Neural progenitor cell (in vitro differentiated cells): ENCODE measurements at regions not wholly inside any gene's neighbourhood (a gene's known extent, or its start where the extent isn't known, plus 50 kb on each side); places are given as distances from the start of the nearest gene placed in this dataset.

Experiments used
- DNase-seq: peaks from one replicate; pipeline ENCODE4 v3.0.0-alpha.2; 2016; ENCODE audit warnings: low spot score
- H2AFZ ChIP-seq: fragments of 200-600 bp; sonication (generic); replicated peaks from 2 replicates; pipeline ENCODE4 v1.6.1; 2016; ENCODE audit warnings: antibody characterized with exemption
- H3F3A ChIP-seq: fragments of 200-600 bp; sonication (generic); 2 replicates; pipeline ENCODE4 v1.6.1; 2016; ENCODE audit warnings: antibody characterized with exemption, low read depth
- H3K27ac ChIP-seq: fragments of 200-600 bp; sonication (generic); 2 replicates; pipeline ENCODE4 v1.5.1; 2016; ENCODE audit warnings: mild to moderate bottlenecking
- H3K27me3 ChIP-seq: fragments of 200-600 bp; sonication (generic); 2 replicates; pipeline ENCODE4 v1.6.1; 2016; ENCODE audit warnings: mild to moderate bottlenecking, moderate library complexity
- H3K36me3 ChIP-seq: fragments of 200-600 bp; sonication (generic); 2 replicates; pipeline ENCODE4 v1.5.1; 2016
- H3K4me1 ChIP-seq: fragments of 200-600 bp; sonication (generic); 2 replicates; pipeline ENCODE4 v1.6.1; 2016; ENCODE audit warnings: mixed run types
- H3K4me2 ChIP-seq: fragments of 200-600 bp; sonication (generic); 2 replicates; pipeline ENCODE4 v1.6.1; 2016
- H3K4me3 ChIP-seq: fragments of 200-600 bp; sonication (generic); 2 replicates; pipeline ENCODE4 v1.5.1; 2016
- H3K79me2 ChIP-seq: fragments of 200-600 bp; sonication (generic); 2 replicates; pipeline ENCODE4 v1.6.1; 2016; ENCODE audit warnings: low read depth
- H3K9ac ChIP-seq: fragments of 200-600 bp; sonication (generic); 2 replicates; pipeline ENCODE4 v1.6.1; 2016
- H3K9me3 ChIP-seq: fragments of 200-600 bp; sonication (generic); 2 replicates; pipeline ENCODE4 v1.5.1; 2016; ENCODE audit warnings: low read depth
- H4K20me1 ChIP-seq: fragments of 200-600 bp; sonication (generic); 2 replicates; pipeline ENCODE4 v1.6.1; 2016; ENCODE audit warnings: low read depth
- H3K27ac Mint-ChIP-seq: 3 replicates; pipeline ENCODE4 v1.8.0; 2021; ENCODE audit warnings: mixed read lengths
- H3K27me3 Mint-ChIP-seq: 2 replicates; pipeline ENCODE4 v1.8.0; 2022; ENCODE audit warnings: low read depth, mild to moderate bottlenecking, inconsistent platforms, moderate library complexity, mixed read lengths; ENCODE audit not compliant: insufficient read depth
- H3K36me3 Mint-ChIP-seq: 3 replicates; pipeline ENCODE4 v1.8.0; 2021; ENCODE audit warnings: mixed read lengths
- H3K4me1 Mint-ChIP-seq: 3 replicates; pipeline ENCODE4 v1.8.0; 2021; ENCODE audit warnings: mixed read lengths
- H3K4me3 Mint-ChIP-seq: 3 replicates; pipeline ENCODE4 v1.8.0; 2021; ENCODE audit warnings: mild to moderate bottlenecking, moderate library complexity, mixed read lengths
- H3K9me3 Mint-ChIP-seq: 3 replicates; pipeline ENCODE4 v1.8.0; 2020; ENCODE audit warnings: mixed read lengths
- EZH2 ChIP-seq: fragments of 200-600 bp; sonication (generic); IDR thresholded peaks from 2 replicates; pipeline ENCODE4 v1.6.1; 2017; ENCODE audit warnings: antibody characterized with exemption, mild to moderate bottlenecking, moderate library complexity
- EZH2phosphoT487 ChIP-seq: fragments of 200-600 bp; sonication (generic); IDR thresholded peaks from 2 replicates; pipeline ENCODE4 v1.6.1; 2017; ENCODE audit warnings: antibody characterized with exemption
- TF ChIP-seq, protein P1 (sequence below): fragments of 200-600 bp; sonication (generic); IDR thresholded peaks from 2 replicates; pipeline ENCODE4 v1.5.1; 2017; ENCODE audit warnings: antibody characterized with exemption, mild to moderate bottlenecking

GRCh38 chr2:155363349-155363888, 664.9 kb downstream of the KCNJ3 start:
- Mint-ChIP-seq H3K27me3 (no peaks in the 10 kb centered on the region), H3K4me1 (no peaks in the 10 kb centered on the region), H3K36me3 (no peaks in the 10 kb centered on the region), H3K4me3 (no peak overlapping the region), H3K27ac (no peak overlapping the region), H3K9me3 (peaks cover 6% of the 10 kb centered on the region)
- DNase-seq: no peak
- no peaks in the 10 kb centered on the region for H3K27me3 ChIP-seq
- H2AFZ ChIP-seq: no peak overlapping the region
- no peaks in the 10 kb centered on the region for H4K20me1 ChIP-seq
- TF ChIP-seq, protein P1, sequence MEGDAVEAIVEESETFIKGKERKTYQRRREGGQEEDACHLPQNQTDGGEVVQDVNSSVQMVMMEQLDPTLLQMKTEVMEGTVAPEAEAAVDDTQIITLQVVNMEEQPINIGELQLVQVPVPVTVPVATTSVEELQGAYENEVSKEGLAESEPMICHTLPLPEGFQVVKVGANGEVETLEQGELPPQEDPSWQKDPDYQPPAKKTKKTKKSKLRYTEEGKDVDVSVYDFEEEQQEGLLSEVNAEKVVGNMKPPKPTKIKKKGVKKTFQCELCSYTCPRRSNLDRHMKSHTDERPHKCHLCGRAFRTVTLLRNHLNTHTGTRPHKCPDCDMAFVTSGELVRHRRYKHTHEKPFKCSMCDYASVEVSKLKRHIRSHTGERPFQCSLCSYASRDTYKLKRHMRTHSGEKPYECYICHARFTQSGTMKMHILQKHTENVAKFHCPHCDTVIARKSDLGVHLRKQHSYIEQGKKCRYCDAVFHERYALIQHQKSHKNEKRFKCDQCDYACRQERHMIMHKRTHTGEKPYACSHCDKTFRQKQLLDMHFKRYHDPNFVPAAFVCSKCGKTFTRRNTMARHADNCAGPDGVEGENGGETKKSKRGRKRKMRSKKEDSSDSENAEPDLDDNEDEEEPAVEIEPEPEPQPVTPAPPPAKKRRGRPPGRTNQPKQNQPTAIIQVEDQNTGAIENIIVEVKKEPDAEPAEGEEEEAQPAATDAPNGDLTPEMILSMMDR: no peak
- no peak for TF ChIP-seq EZH2phosphoT487
- no peak for TF ChIP-seq EZH2
- no peaks in the 10 kb centered on the region for H3K9me3 ChIP-seq
- no peaks in the 10 kb centered on the region for H3F3A ChIP-seq
- H3K36me3 ChIP-seq: no peaks in the 10 kb centered on the region
- H3K4me1 ChIP-seq: no peaks in the 10 kb centered on the region
- H3K9ac ChIP-seq: no peak overlapping the region
- H3K79me2 ChIP-seq: no peaks in the 10 kb centered on the region
- H3K4me2 ChIP-seq: no peak overlapping the region
- no peak overlapping the region for H3K4me3 ChIP-seq
- no peak overlapping the region for H3K27ac ChIP-seq

- H3K4me1 ChIP-seq: no peaks in the 10 kb centered on the region
- H3K79me2 ChIP-seq: no peaks in the 10 kb centered on the region
- no peak overlapping the region for H3K27ac ChIP-seq
- Mint-ChIP-seq H3K9me3 (peaks cover 11% of the 10 kb centered on the region), H3K36me3 (no peaks in the 10 kb centered on the region), H3K4me1 (no peaks in the 10 kb centered on the region), H3K27me3 (peaks cover 5% of the 10 kb centered on the region), H3K27ac (no peak overlapping the region), H3K4me3 (no peak overlapping the region)
- H3K4me3 ChIP-seq: no peak overlapping the region
- no peaks in the 10 kb centered on the region for H4K20me1 ChIP-seq
- H3K9ac ChIP-seq: no peak overlapping the region
- H3K27me3 ChIP-seq: no peaks in the 10 kb centered on the region
- H3K9me3 ChIP-seq: no peaks in the 10 kb centered on the region
- DNase-seq: no peak
- TF ChIP-seq EZH2phosphoT487 (no peak), EZH2 (no peak)
- TF ChIP-seq, protein P1: no peak
- H3K36me3 ChIP-seq: no peaks in the 10 kb centered on the region
- H3F3A ChIP-seq: no peaks in the 10 kb centered on the region
- H3K4me2 ChIP-seq: no peak overlapping the region
- no peak overlapping the region for H2AFZ ChIP-seq
Measured at GRCh38 chr2:155357172-155357571, 658.7 kb downstream of the KCNJ3 start.

DNA sequence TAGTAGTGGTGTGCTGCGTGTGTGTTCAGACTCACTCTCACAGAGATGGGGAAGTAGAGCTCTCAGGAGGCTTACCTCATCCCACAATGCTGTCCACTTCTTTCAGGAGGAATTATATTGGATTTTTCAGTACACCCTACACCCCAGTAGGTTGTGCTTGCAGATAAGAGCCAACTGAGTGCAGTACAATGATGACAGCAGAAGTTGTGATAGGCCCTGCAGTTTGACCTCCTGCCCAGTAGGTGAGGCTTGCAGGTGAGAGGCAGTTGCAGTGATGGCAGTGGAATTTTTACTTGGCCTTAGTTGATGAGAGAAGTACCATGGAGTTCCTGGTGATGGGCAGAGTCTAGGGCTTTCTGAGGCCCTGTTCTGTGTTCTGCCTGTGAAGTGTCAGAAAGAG, 657.8 kb downstream of the KCNJ3 start:
- no peaks in the 10 kb centered on the region for H3K36me3 Mint-ChIP-seq
- Histone ChIP-seq H3K4me3 (no peak overlapping the region), H3F3A (no peaks in the 10 kb centered on the region), H3K4me2 (no peak overlapping the region), H3K36me3 (no peaks in the 10 kb centered on the region), H2AFZ (no peak overlapping the region), H3K27me3 (no peaks in the 10 kb centered on the region), H3K4me1 (no peaks in the 10 kb centered on the region), H3K79me2 (no peaks in the 10 kb centered on the region), H4K20me1 (no peaks in the 10 kb centered on the region), H3K27ac (no peak overlapping the region), H3K9ac (no peak overlapping the region), H3K9me3 (no peaks in the 10 kb centered on the region)
- H3K9me3 Mint-ChIP-seq: peaks cover 11% of the 10 kb centered on the region
- no peak overlapping the region for H3K27ac Mint-ChIP-seq
- peaks cover 5% of the 10 kb centered on the region for H3K27me3 Mint-ChIP-seq
- DNase-seq: no peak
- TF ChIP-seq EZH2phosphoT487 (no peak), EZH2 (no peak)
- TF ChIP-seq, protein P1: no peak
- H3K4me1 Mint-ChIP-seq: no peaks in the 10 kb centered on the region
- no peak overlapping the region for H3K4me3 Mint-ChIP-seq
